Endothelial cell (in vitro differentiated cells): ENCODE measurements at regions not wholly inside any gene's neighbourhood (a gene's known extent, or its start where the extent isn't known, plus 50 kb on each side); places are given as distances from the start of the nearest gene placed in this dataset.

Experiments used
- DNase-seq: peaks from one replicate; pipeline ENCODE4 v3.0.0; 2021; ENCODE audit warnings: low spot score
- H3K27ac Mint-ChIP-seq: one replicate; pipeline ENCODE4 v1.8.0; 2021; ENCODE audit warnings: mixed read lengths, inconsistent platforms; ENCODE audit not compliant: unreplicated experiment
- H3K27me3 Mint-ChIP-seq: one replicate; pipeline ENCODE4 v1.8.0; 2021; ENCODE audit warnings: mild to moderate bottlenecking, moderate library complexity, mixed read lengths, inconsistent platforms; ENCODE audit not compliant: unreplicated experiment
- H3K36me3 Mint-ChIP-seq: one replicate; pipeline ENCODE4 v1.8.0; 2021; ENCODE audit warnings: mild to moderate bottlenecking, low read depth, mixed read lengths, inconsistent platforms; ENCODE audit not compliant: unreplicated experiment
- H3K4me1 Mint-ChIP-seq: one replicate; pipeline ENCODE4 v1.8.0; 2021; ENCODE audit warnings: mild to moderate bottlenecking, mixed read lengths, inconsistent platforms; ENCODE audit not compliant: unreplicated experiment
- H3K4me3 Mint-ChIP-seq: one replicate; pipeline ENCODE4 v1.8.0; 2021; ENCODE audit warnings: mild to moderate bottlenecking, mixed read lengths, inconsistent platforms; ENCODE audit not compliant: unreplicated experiment
- H3K9me3 Mint-ChIP-seq: one replicate; pipeline ENCODE4 v1.8.0; 2021; ENCODE audit warnings: mixed read lengths, inconsistent platforms; ENCODE audit not compliant: unreplicated experiment
- TF ChIP-seq, protein P1 (sequence below): fragments of 200-600 bp; sonication (generic); IDR thresholded peaks from one replicate; pipeline ENCODE4 v1.5.0; 2021; ENCODE audit warnings: antibody characterized with exemption; ENCODE audit not compliant: unreplicated experiment

- no peak for DNase-seq
- Mint-ChIP-seq H3K27ac (no peak overlapping the region), H3K9me3 (no peaks in the 10 kb centered on the region), H3K4me1 (no peaks in the 10 kb centered on the region), H3K27me3 (peaks cover 4% of the 10 kb centered on the region), H3K4me3 (no peak overlapping the region), H3K36me3 (peaks cover 6% of the 10 kb centered on the region)
- TF ChIP-seq, protein P1, sequence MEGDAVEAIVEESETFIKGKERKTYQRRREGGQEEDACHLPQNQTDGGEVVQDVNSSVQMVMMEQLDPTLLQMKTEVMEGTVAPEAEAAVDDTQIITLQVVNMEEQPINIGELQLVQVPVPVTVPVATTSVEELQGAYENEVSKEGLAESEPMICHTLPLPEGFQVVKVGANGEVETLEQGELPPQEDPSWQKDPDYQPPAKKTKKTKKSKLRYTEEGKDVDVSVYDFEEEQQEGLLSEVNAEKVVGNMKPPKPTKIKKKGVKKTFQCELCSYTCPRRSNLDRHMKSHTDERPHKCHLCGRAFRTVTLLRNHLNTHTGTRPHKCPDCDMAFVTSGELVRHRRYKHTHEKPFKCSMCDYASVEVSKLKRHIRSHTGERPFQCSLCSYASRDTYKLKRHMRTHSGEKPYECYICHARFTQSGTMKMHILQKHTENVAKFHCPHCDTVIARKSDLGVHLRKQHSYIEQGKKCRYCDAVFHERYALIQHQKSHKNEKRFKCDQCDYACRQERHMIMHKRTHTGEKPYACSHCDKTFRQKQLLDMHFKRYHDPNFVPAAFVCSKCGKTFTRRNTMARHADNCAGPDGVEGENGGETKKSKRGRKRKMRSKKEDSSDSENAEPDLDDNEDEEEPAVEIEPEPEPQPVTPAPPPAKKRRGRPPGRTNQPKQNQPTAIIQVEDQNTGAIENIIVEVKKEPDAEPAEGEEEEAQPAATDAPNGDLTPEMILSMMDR: no peak
These were observed 1496.8 kb downstream of the RPA4 start for GRCh38 chrX:98380556-98380955.

DNA sequence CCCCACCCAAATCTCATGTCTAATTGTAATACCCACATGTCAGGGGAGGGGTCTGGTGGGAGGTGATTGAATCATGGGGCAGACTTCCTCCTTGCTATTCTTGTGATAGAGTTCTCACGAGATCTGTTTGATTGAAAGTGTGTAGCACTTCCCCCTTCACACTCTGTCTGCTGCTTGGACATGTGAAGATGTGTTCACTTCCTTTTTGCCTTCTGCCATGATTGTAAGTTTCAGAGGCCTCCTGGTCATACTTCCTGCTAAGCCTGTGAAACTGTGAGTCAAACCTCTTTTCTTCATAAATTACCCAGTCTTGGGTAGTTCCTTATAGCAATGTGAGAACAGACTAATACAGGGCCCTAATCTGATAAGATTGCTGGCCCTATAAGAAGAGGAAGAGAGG is 1514.8 kb downstream of the RPA4 start:
- Mint-ChIP-seq H3K9me3 (no peaks in the 10 kb centered on the region), H3K36me3 (no peaks in the 10 kb centered on the region), H3K4me3 (no peak overlapping the region), H3K4me1 (no peaks in the 10 kb centered on the region), H3K27me3 (peaks cover 2% of the 10 kb centered on the region), H3K27ac (no peak overlapping the region)
- DNase-seq: no peak
- TF ChIP-seq, protein P1: no peak

- H3K4me3 Mint-ChIP-seq: no peak overlapping the region
- no peaks in the 10 kb centered on the region for H3K36me3 Mint-ChIP-seq
- H3K4me1 Mint-ChIP-seq: no peaks in the 10 kb centered on the region
- H3K27ac Mint-ChIP-seq: no peak overlapping the region
- no peaks in the 10 kb centered on the region for H3K27me3 Mint-ChIP-seq
- TF ChIP-seq, protein P1: no peak
- H3K9me3 Mint-ChIP-seq: no peaks in the 10 kb centered on the region
- DNase-seq: no peak
These were observed 1521.7 kb downstream of the RPA4 start for GRCh38 chrX:98405376-98405775.

DNA sequence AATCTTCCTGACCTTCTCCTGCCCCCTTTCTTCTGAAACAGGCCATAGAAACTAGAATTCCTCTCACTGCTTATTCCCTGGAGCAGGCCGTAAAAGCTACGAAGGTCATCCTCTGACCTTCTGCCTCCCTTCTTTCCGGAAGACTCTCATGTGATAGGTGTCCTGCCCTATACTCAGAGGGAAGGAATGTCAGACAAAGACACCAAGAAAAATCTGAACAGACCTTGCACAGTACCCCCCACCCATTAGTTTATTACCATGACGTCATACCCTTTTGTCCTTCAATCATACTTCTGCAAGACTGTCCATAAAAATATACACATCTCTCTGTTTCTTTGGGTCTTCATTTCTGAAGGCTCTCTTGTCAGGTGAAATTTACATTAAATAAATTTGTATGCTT is 1523.9 kb downstream of the RPA4 start:
- TF ChIP-seq, protein P1: no peak
- H3K27ac Mint-ChIP-seq: no peak overlapping the region
- DNase-seq: no peak
- H3K4me3 Mint-ChIP-seq: no peak overlapping the region
- no peaks in the 10 kb centered on the region for H3K27me3 Mint-ChIP-seq
- H3K36me3 Mint-ChIP-seq: no peaks in the 10 kb centered on the region
- no peaks in the 10 kb centered on the region for H3K9me3 Mint-ChIP-seq
- no peaks in the 10 kb centered on the region for H3K4me1 Mint-ChIP-seq

- H3K27ac Mint-ChIP-seq: no peak overlapping the region
- TF ChIP-seq, protein P1: no peak
- no peak overlapping the region for H3K4me3 Mint-ChIP-seq
- DNase-seq: no peak
- H3K9me3 Mint-ChIP-seq: no peaks in the 10 kb centered on the region
- H3K27me3 Mint-ChIP-seq: no peaks in the 10 kb centered on the region
- no peaks in the 10 kb centered on the region for H3K4me1 Mint-ChIP-seq
- H3K36me3 Mint-ChIP-seq: no peaks in the 10 kb centered on the region
These were observed 1526.2 kb downstream of the RPA4 start for GRCh38 chrX:98409867-98410266.
